ENCODE measurements at regions not wholly inside any gene's neighbourhood (a gene's known extent, or its start where the extent isn't known, plus 50 kb on each side); places are given as distances from the start of the nearest gene placed in this dataset.

DNA sequence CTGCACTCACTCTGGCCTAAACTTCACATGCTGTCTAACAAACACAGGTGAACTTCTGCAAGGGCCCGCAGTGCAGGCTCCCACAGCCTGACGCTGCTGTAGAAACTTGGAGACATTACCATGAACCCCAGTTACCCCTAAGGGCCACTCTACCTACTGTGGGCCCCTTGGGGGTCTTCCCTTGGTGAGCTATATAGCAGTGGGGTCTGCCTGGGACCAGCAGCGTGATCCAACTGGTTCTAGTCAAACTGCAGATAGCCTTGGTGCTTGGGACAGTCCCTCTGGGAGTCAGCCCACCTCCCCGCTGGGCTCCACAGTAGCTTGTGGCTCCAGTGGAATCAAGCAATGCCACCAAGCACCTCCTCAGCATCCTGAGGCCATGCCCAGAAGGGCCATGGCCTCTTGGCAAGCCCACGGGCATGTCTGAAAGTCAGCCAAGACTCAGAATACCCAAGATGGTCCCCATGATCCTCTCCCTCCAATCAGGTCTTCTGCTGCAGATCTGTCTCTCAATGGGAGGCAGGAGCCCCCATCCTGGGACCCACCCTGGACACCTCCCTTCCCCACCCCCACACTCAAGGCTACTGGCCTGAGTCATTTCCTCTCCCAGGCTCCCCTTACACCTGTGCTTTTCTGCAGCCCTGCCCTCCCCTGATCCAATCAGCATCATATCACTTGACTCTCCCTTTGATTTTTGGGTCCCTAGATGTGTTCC, 230.0 kb upstream of the IRX1 start:
- FAIRE-seq (no peak), DNase-seq (ENCODE audit: low read depth) (no peak)
- TF ChIP-seq, protein P1, sequence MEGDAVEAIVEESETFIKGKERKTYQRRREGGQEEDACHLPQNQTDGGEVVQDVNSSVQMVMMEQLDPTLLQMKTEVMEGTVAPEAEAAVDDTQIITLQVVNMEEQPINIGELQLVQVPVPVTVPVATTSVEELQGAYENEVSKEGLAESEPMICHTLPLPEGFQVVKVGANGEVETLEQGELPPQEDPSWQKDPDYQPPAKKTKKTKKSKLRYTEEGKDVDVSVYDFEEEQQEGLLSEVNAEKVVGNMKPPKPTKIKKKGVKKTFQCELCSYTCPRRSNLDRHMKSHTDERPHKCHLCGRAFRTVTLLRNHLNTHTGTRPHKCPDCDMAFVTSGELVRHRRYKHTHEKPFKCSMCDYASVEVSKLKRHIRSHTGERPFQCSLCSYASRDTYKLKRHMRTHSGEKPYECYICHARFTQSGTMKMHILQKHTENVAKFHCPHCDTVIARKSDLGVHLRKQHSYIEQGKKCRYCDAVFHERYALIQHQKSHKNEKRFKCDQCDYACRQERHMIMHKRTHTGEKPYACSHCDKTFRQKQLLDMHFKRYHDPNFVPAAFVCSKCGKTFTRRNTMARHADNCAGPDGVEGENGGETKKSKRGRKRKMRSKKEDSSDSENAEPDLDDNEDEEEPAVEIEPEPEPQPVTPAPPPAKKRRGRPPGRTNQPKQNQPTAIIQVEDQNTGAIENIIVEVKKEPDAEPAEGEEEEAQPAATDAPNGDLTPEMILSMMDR (IDR thresholded peaks at IDR 0.05; ENCODE audit: insufficient read depth, low read length, severe bottlenecking), result no peak
- Histone ChIP-seq H3K27me3 (ENCODE audit: control insufficient read depth, insufficient read depth, low read length) (no peaks in the 10 kb centered on the region), H3K4me3 (ENCODE audit: low read depth, low read length) (no peak overlapping the region), H3K36me3 (ENCODE audit: control insufficient read depth, insufficient read depth, low read length) (no peaks in the 10 kb centered on the region)

GRCh38 chr5:3364941-3365340, 230.7 kb upstream of the IRX1 start:
- Histone ChIP-seq H3K36me3 (ENCODE audit: control insufficient read depth, insufficient read depth, low read length) (no peaks in the 10 kb centered on the region), H3K4me3 (ENCODE audit: low read depth, low read length) (no peak overlapping the region), H3K27me3 (ENCODE audit: control insufficient read depth, insufficient read depth, low read length) (no peaks in the 10 kb centered on the region)
- FAIRE-seq, result no peak
- DNase-seq (ENCODE audit: low read depth), result no peak
- TF ChIP-seq, protein P1 (IDR thresholded peaks at IDR 0.05; ENCODE audit: insufficient read depth, low read length, severe bottlenecking), result no peak

DNA sequence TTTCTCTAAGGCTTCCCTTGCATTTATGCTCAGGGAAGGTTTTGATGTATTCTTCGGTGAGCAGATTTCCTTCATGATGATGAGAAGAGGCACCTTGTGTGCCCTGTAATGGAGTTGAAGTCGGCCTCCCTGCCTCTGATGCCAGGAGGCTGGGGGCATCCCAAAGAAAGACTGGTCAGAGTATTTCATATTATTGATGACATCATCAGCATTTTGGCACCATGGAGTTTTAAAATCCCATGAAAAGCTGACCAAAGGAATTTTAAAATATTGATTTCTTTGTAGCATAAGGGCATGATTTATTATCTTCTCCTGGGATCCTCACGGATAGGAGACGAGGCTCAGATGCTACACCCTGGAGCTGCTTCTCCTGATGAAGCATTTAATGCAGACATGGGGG, 231.2 kb upstream of the IRX1 start:
- DNase-seq (ENCODE audit: low read depth) (no peak), FAIRE-seq (no peak)
- Histone ChIP-seq H3K4me3 (ENCODE audit: low read depth, low read length) (no peak overlapping the region), H3K36me3 (ENCODE audit: control insufficient read depth, insufficient read depth, low read length) (no peaks in the 10 kb centered on the region), H3K27me3 (ENCODE audit: control insufficient read depth, insufficient read depth, low read length) (no peaks in the 10 kb centered on the region)
- TF ChIP-seq, protein P1 (IDR thresholded peaks at IDR 0.05; ENCODE audit: insufficient read depth, low read length, severe bottlenecking), result no peak

GRCh38 chr5:3362606-3362910, 233.1 kb upstream of the IRX1 start:
- H3K4me3 ChIP-seq (ENCODE audit: low read depth, low read length), result no peak overlapping the region
- no peak for DNase-seq (ENCODE audit: low read depth)

DNA sequence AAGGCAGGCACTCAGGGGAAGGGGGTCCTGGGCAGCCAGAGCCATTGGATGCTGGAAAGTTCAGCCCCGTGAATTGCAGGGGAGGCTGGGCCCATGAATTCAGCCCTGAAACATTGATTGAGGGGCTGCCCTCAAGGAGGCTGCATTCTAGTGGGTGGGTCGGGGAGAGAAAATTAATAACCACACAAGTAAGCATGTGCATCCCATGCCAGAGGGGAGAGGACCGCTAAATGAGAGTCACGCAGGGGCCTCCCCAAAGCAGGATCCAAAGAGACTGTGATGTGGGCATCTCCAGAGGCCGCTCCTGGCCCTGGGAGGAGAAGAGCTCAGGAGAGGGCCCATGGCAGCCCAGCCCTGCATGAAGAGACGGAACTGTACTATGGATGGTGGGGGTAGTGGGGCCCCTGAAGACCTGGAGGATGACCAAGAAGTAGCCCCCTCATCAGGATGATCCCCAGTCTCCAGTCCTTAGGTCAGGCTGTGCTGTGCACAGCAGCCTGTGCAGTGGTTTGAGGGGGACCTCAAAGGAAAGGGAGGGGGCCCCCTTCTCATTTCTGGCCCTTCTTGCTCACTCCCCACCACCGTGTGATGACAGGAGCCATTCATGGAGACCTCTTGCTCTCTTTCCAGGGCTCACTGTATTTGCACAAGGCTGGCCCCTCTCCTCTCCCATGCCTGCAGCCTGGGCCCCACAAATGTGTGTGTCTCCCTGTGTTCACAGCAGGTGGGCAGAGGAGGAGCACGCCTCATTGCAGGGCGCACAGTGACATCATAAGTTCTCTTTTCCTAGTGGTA, 233.6 kb upstream of the IRX1 start:
- TF ChIP-seq, protein P1 (IDR thresholded peaks at IDR 0.05; ENCODE audit: insufficient read depth, low read length, severe bottlenecking), result no peak
- no peak for FAIRE-seq
- H3K27me3 ChIP-seq (ENCODE audit: control insufficient read depth, insufficient read depth, low read length), result no peaks in the 10 kb centered on the region
- no peak for DNase-seq (ENCODE audit: low read depth)
- no peaks in the 10 kb centered on the region for H3K36me3 ChIP-seq (ENCODE audit: control insufficient read depth, insufficient read depth, low read length)
- H3K4me3 ChIP-seq (ENCODE audit: low read depth, low read length), result no peak overlapping the region

More at GRCh38 chr5:3362606-3362910, 233.1 kb upstream of the IRX1 start:
- no peaks in the 10 kb centered on the region for H3K36me3 ChIP-seq (ENCODE audit: control insufficient read depth, insufficient read depth, low read length)
- TF ChIP-seq, protein P1 (IDR thresholded peaks at IDR 0.05; ENCODE audit: insufficient read depth, low read length, severe bottlenecking), result no peak
- no peak for FAIRE-seq
- H3K27me3 ChIP-seq (ENCODE audit: control insufficient read depth, insufficient read depth, low read length), result no peaks in the 10 kb centered on the region
